ENCODE measurements at regions not wholly inside any gene's neighbourhood (a gene's known extent, or its start where the extent isn't known, plus 50 kb on each side); places are given as distances from the start of the nearest gene placed in this dataset.
"Not testable (repeated sequence)": the region's sequence is repeated elsewhere in the genome, so short reads cannot be mapped to it uniquely, and the experiment has no call there.

GRCh38 chr16:88151129-88151499 is 199.9 kb downstream of the BANP start:
- not testable (repeated sequence) for TF ChIP-seq TCF12 (IDR thresholded peaks at IDR 0.05; ENCODE audit: low read depth, low read length); CTCF (IDR thresholded peaks at IDR 0.05; ENCODE audit: control extremely low read depth in 1 of 3, insufficient read depth in 1 of 3, low read depth in 1 of 3, low read length in 3 of 3)

All from H1 (cell line).